Heart left ventricle (tissue), 13 donors: ENCODE measurements at regions not wholly inside any gene's neighbourhood (a gene's known extent, or its start where the extent isn't known, plus 50 kb on each side); places are given as distances from the start of the nearest gene placed in this dataset.

ENCODE experiments used
- POLR2A ChIP-seq, 2 donors: fragments of 450-650 bp; IDR thresholded peaks; one replicate each; pipeline ENCODE4 v1.6.1; 2017; ENCODE audit warnings: antibody characterized with exemption in 2 of 2, mild to moderate bottlenecking in 2 of 2, moderate library complexity in 2 of 2
- TF ChIP-seq, protein P1 (sequence below), 12 donors: fragments of 200-600 bp; sonication (generic) in 4 of 12; IDR thresholded peaks; one replicate each; pipeline versions ENCODE4 v1.5.0 to v1.8.0; 2018 to 2022; ENCODE audit warnings: antibody characterized with exemption in 12 of 12, mild to moderate bottlenecking in 5 of 12
- donor health status: ischemic (EF 13 %, LVEDD 7.1; RV severe dilation, severe dysfunction).
- donor health status: DM: no; HTN: yes; CAD: no.
- donor health status: DM: no; HTN: no; CAD: no.
- donor health status: ischemic (EF 25% LVEDD 6.9; RV normal size, moderate dysfunction).
- donor health status: ischemic (EF 25% LVEDD 5.7; RV mildly dilated, moderate dysfunction).
- donor health status: ischemic (EF 35%, LVEDD 5.7; RV mildly dilated, moderate dysfunction).
- donor health status: nonischemic (EF 11% LVEDD 7.7; RV severe dilation, severe dysfunction).
- donor health status: DM: yes; HTN: yes; CAD: no.
- donor health status: PGD.
- donor health status: ischemic (EF 29% LVEDD 5.4; RV normal size, mild dysfunction).
- donor health status: nonischemic (EF 23%, LVEDD 6.1; RV moderate dilation, normal function).

DNA sequence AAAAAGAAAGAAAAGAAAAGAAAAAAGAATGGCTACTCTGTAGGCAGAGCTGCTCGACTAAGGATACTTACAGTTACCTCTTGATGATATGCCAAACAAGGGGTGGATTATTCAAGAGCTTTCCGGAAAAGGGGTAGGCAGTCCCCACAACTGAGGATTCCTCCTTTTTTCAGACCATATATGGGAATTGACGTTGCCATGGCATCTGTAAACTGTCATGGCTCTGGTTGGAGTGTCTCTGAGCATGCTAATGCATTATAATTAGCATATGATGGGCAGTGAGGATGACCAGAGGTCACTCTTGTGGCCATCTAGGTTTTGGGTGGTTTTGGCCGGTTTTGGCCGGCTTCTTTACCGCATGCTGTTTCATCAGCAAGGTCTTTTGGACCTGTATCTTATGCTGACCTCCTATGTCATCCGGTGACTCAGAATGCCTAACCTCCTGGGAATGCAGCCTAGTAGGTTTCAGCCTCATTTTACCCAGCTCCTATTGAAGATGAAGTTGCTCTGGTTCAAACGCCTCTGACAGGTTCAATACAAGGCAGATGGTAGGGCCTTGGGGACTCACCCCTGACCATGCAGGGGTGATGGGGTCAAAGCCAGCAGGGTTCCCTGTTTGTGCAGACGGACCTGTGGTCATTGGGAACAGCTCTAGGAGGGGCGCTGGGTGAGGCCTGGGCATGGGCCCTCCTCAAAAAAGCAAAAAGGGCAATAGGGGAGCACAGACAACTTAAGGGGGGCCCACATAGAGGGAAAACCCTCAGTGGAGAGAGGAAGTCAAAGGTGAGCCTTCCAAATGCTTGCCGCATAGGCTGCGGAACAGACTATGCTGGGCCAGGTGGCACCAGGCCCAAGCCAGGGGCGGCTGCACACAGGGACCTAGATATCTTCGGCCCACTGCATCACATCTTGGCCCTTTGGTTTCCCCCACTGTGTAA lies 251.2 kb upstream of the RAB6C start:
- TF ChIP-seq, protein P1, sequence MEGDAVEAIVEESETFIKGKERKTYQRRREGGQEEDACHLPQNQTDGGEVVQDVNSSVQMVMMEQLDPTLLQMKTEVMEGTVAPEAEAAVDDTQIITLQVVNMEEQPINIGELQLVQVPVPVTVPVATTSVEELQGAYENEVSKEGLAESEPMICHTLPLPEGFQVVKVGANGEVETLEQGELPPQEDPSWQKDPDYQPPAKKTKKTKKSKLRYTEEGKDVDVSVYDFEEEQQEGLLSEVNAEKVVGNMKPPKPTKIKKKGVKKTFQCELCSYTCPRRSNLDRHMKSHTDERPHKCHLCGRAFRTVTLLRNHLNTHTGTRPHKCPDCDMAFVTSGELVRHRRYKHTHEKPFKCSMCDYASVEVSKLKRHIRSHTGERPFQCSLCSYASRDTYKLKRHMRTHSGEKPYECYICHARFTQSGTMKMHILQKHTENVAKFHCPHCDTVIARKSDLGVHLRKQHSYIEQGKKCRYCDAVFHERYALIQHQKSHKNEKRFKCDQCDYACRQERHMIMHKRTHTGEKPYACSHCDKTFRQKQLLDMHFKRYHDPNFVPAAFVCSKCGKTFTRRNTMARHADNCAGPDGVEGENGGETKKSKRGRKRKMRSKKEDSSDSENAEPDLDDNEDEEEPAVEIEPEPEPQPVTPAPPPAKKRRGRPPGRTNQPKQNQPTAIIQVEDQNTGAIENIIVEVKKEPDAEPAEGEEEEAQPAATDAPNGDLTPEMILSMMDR (IDR thresholded peaks at IDR 0.05): no peak
- no peak for TF ChIP-seq POLR2A (IDR thresholded peaks at IDR 0.05)
